DOHH2 (cell line): ENCODE measurements at regions not wholly inside any gene's neighbourhood (a gene's known extent, or its start where the extent isn't known, plus 50 kb on each side); places are given as distances from the start of the nearest gene placed in this dataset.

Experiments used
- H3F3A ChIP-seq: fragments of 200-600 bp; sonication (generic), shearing (Covaris generic); 2 replicates; pipeline ENCODE4 v1.6.0; 2016; ENCODE audit warnings: antibody characterized with exemption, mild to moderate bottlenecking; ENCODE audit not compliant: control insufficient read depth, insufficient read depth
- H3K27ac ChIP-seq: fragments of 200-600 bp; sonication (generic); 2 replicates; pipeline ENCODE4 v1.5.1; 2014; ENCODE audit warnings: low read depth, mild to moderate bottlenecking, low read length, moderate library complexity
- H3K27me3 ChIP-seq: fragments of 200-600 bp; sonication (generic); 2 replicates; pipeline ENCODE4 v1.6.1; 2014; ENCODE audit warnings: mild to moderate bottlenecking, low read length, mixed read lengths; ENCODE audit not compliant: control insufficient read depth
- H3K36me3 ChIP-seq: fragments of 200-600 bp; sonication (generic); 2 replicates; pipeline ENCODE4 v1.6.1; 2014; ENCODE audit warnings: mild to moderate bottlenecking, low read length, moderate library complexity, mixed read lengths; ENCODE audit not compliant: control insufficient read depth
- H3K4me1 ChIP-seq: fragments of 200-600 bp; sonication (generic); 2 replicates; pipeline ENCODE4 v1.6.1; 2014; ENCODE audit warnings: mild to moderate bottlenecking, low read length, mixed read lengths; ENCODE audit not compliant: control insufficient read depth
- H3K4me2 ChIP-seq: fragments of 200-600 bp; sonication (generic); 2 replicates; pipeline ENCODE4 v1.6.0; 2014; ENCODE audit warnings: mild to moderate bottlenecking, low read length, moderate library complexity
- H3K4me3 ChIP-seq: fragments of 200-600 bp; sonication (generic); 2 replicates; pipeline ENCODE4 v1.5.1; 2014; ENCODE audit warnings: mild to moderate bottlenecking, low read length, mixed read lengths
- H3K79me2 ChIP-seq: fragments of 200-600 bp; sonication (generic); 2 replicates; pipeline ENCODE4 v1.6.1; 2014; ENCODE audit warnings: mild to moderate bottlenecking, low read length, mixed read lengths; ENCODE audit not compliant: control insufficient read depth
- H3K9me2 ChIP-seq: fragments of 200-600 bp; sonication (generic); replicated peaks from 2 replicates; pipeline ENCODE4 v1.6.1; 2014; ENCODE audit warnings: mild to moderate bottlenecking, low read length, mixed read lengths; ENCODE audit not compliant: control insufficient read depth
- H3K9me3 ChIP-seq: fragments of 200-600 bp; sonication (generic); 2 replicates; pipeline ENCODE4 v1.6.1; 2014; ENCODE audit warnings: antibody characterized with exemption, low read length, mixed read lengths; ENCODE audit not compliant: control insufficient read depth, insufficient read depth
- H4K20me1 ChIP-seq: fragments of 200-600 bp; sonication (generic); 2 replicates; pipeline ENCODE4 v1.6.0; 2014; ENCODE audit warnings: low read depth, mild to moderate bottlenecking, antibody characterized with exemption, low read length, moderate library complexity; ENCODE audit not compliant: control insufficient read depth, insufficient read depth
- CTCF ChIP-seq: fragments of 200-600 bp; sonication (generic); IDR thresholded peaks from one replicate; pipeline ENCODE4 v1.5.1; 2014; ENCODE audit warnings: antibody characterized with exemption, mild to moderate bottlenecking, low read depth, low read length; ENCODE audit not compliant: poor library complexity, severe bottlenecking
- EZH2phosphoT487 ChIP-seq: fragments of 200-600 bp; sonication (generic); IDR thresholded peaks from 2 replicates; pipeline ENCODE4 v1.6.1; 2017; ENCODE audit warnings: borderline replicate concordance, mild to moderate bottlenecking, antibody characterized with exemption, low read length, moderate library complexity, mixed read lengths

GRCh38 chr2:5824126-5824525 is 131.9 kb downstream of the SOX11 start:
- no peak overlapping the region for H3K4me3 ChIP-seq
- H3K27ac ChIP-seq, result no peak overlapping the region
- H3K79me2 ChIP-seq, result no peaks in the 10 kb centered on the region
- no peaks in the 10 kb centered on the region for H3K27me3 ChIP-seq
- H3K4me1 ChIP-seq, result no peaks in the 10 kb centered on the region
- no peaks in the 10 kb centered on the region for H3K9me3 ChIP-seq
- no peak overlapping the region for H3K4me2 ChIP-seq
- H3F3A ChIP-seq, result no peaks in the 10 kb centered on the region
- TF ChIP-seq CTCF (no peak), EZH2phosphoT487 (no peak)
- no peaks in the 10 kb centered on the region for H3K36me3 ChIP-seq
- H4K20me1 ChIP-seq, result no peaks in the 10 kb centered on the region
- H3K9me2 ChIP-seq, result no peaks in the 10 kb centered on the region

DNA sequence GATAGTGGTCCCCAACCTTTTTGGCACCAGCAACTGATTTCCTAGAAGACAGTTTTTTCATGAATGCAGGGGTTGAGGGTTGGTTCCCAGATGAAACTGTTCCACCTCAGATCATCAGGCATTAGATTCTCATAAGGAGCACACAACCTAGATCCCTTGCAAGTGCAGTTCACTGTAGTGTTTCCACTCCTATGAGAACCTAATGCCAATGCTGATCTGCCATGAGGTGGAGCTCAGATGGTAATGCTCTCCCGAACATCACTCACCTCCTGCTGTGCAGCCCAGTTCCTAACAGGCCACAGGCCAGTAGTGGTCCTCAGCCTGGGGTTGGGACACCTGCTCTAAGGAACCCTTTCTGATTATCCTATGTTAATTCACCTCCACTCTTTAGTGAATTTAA is 133.5 kb downstream of the SOX11 start:
- Histone ChIP-seq H3K79me2 (no peaks in the 10 kb centered on the region), H3K27me3 (no peaks in the 10 kb centered on the region), H4K20me1 (no peaks in the 10 kb centered on the region), H3K27ac (no peak overlapping the region), H3K36me3 (no peaks in the 10 kb centered on the region), H3F3A (no peaks in the 10 kb centered on the region), H3K4me3 (no peak overlapping the region), H3K9me2 (no peaks in the 10 kb centered on the region), H3K4me1 (no peaks in the 10 kb centered on the region), H3K9me3 (no peaks in the 10 kb centered on the region), H3K4me2 (no peak overlapping the region)
- TF ChIP-seq CTCF (no peak), EZH2phosphoT487 (no peak)

- H3K4me3 ChIP-seq, result no peak overlapping the region
- TF ChIP-seq CTCF, result no peak
- TF ChIP-seq EZH2phosphoT487, result no peak
- no peaks in the 10 kb centered on the region for H3K9me2 ChIP-seq
- no peaks in the 10 kb centered on the region for H3K27me3 ChIP-seq
- no peaks in the 10 kb centered on the region for H3K4me1 ChIP-seq
- H3F3A ChIP-seq, result no peaks in the 10 kb centered on the region
- no peaks in the 10 kb centered on the region for H3K79me2 ChIP-seq
- H4K20me1 ChIP-seq, result no peaks in the 10 kb centered on the region
- no peaks in the 10 kb centered on the region for H3K36me3 ChIP-seq
- H3K9me3 ChIP-seq, result no peaks in the 10 kb centered on the region
- no peak overlapping the region for H3K4me2 ChIP-seq
- H3K27ac ChIP-seq, result no peak overlapping the region
These were observed 134.9 kb downstream of the SOX11 start for GRCh38 chr2:5826979-5827655.
